HUDEP-2 (cell line): ENCODE measurements at regions not wholly inside any gene's neighbourhood (a gene's known extent, or its start where the extent isn't known, plus 50 kb on each side); places are given as distances from the start of the nearest gene placed in this dataset.

Experiments
- DNase-seq, 76 experiments: peaks; one replicate each; lab custom pipeline; 2025; ENCODE audit not compliant: unreplicated experiment in 76 of 76; lab: John Stamatoyannopoulos, UW

DNA sequence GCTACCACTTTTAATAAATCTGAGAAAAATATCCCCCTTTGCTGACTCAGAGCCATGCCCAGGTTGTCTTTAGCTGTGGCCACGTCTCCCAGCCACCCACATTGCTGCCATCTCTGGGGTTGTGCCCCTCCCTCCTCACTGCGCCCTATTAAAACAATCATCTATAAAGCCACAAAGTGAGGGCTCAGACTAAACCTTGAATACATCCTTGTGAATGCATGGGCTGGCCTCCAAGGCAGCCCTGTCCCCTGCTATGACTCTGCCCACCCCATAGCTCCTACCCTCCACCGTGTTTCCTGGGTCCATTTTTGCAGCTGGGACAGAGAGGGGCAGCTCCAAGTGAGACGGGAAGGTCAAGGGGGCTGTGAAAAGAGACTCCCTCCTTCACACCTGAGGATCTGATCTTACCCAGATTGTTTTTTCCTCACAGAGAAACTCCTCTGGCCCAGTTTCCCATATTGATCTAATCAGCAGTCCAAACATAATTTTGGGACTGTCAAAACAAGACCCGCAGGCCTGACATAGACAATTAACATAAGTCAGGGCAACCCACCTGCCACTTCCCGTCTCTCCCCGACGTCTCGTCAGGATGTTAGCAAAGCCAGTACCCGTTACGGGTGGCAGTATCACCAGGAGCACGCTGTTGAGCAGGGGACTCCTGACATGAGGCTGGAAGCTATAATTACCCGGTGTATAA is 199.0 kb downstream of the KATNAL1 start:
- DNase-seq, result no peak

DNA sequence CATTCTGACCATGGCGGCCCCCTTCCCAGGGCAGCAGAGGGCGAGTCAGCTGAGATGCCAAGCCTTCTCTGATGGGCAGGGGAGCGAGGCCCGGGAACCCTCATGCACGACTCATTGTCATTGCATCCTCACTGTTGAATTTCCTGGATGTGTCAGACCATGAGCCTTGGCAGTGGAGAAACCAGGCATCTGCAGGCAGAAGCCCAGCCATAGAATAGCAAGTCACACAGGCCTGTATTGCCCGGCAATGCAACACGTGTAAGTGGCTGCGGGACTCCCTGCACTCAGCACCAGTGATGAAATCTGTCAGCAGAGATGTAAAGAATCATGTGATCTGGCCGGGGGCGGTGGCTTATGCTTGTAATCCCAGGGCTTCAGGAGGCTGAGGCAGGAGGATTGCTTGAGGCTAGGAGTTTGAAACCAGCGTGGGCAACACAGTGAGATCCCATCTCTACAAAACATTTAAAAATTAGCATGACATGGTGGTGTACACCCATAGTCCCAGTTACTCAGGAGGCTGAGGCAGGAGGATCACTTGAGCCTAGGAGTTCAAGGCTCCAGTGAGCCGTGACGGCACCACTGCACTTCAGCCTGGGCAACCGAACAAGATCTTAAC is 199.7 kb downstream of the KATNAL1 start:
- DNase-seq, result no peak

DNA sequence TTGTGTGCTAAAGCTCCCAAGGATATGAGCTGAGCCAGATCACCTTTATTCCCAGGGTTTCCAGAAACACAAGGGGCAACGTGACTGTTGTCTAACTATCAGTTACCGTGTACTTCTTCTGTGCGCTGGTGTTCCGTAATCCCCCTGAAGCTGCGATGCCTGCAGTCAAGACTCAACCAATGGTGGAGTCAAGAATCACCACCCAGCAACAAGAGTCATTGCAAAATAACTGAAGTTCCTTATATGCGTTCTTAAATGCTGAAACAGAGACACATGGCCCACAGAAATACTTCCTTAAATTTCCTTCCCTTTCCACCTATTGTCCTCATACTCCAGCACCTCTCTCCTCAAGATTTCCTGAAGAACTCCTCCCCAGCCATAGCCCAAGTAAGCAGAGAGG is 200.2 kb downstream of the KATNAL1 start:
- DNase-seq, result no peak

GRCh38 chr13:30105381-30105780 is 202.0 kb downstream of the KATNAL1 start:
- DNase-seq, result no peak

- no peak for DNase-seq
Measured at GRCh38 chr13:30103161-30103840, 204.1 kb downstream of the KATNAL1 start.

DNA sequence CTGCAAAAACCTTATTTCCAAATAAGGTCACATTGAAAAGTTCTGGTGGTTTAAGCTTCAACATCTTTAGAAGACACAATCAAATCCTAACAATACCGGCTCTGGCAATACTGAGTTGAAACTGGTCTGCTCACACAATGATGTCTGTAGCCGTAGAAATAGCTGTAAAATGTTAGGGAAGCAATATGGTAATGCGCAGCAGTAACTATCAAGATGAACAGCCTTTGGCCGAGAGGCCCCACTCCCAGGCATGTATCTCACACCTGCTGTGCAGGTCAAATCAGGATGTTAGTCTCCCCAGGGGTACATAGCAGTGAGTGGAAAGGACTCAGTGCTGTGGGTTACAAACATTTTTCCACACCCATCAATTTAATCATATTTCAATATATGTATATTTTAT is 207.1 kb downstream of the KATNAL1 start:
- DNase-seq, result no peak

- DNase-seq, result no peak
Measured at GRCh38 chr13:30097701-30098100, 209.7 kb downstream of the KATNAL1 start.

DNA sequence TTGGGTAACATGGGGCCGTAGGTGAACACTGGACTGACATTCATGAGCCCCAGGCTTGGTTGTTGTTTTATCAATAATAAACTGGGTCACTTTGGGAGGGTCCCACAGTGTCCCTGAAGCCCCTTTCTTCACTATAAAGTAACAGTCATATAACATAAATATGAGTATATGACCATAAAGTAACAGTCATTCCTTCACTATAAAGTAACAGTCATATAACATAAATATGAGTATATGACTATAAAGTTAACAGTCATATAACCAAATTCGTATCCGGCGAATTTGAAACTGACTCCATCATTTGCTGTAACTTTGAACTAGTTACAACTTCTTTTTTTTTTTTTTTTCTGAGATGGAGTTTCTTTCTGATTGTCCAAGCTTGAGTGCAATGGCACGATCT is 210.3 kb downstream of the KATNAL1 start:
- DNase-seq, result no peak

- no peak for DNase-seq
Measured at GRCh38 chr13:30094015-30094414, 213.3 kb downstream of the KATNAL1 start.

- DNase-seq, result no peak
Measured at GRCh38 chr13:30093236-30093635, 214.1 kb downstream of the KATNAL1 start.

DNA sequence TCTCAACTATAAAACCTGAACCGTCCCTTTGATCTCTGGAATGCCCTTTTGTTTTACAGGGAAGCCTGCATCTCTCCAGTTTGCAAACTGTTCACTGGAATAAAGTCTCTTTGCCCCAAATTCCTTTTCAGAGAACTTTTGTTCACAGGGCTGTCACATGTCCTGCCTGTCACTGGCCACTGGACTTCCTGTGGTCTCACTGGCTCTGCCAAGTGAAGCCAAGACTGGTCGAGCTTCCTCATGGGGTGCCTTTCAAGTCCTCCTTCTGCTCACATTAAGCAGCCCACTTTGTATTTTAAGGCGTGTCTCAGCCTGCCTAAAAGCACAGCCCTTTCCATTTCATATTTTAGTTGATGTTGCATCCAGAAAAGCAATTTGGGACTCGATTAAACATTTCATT is 215.7 kb downstream of the KATNAL1 start:
- DNase-seq, result no peak

- no peak for DNase-seq
Measured at GRCh38 chr13:30091035-30091434, 216.3 kb downstream of the KATNAL1 start.

- no peak for DNase-seq
Measured at GRCh38 chr13:30088312-30088855, 219.0 kb downstream of the KATNAL1 start.

GRCh38 chr13:30085087-30085486 is 222.3 kb downstream of the KATNAL1 start:
- DNase-seq, result no peak

DNA sequence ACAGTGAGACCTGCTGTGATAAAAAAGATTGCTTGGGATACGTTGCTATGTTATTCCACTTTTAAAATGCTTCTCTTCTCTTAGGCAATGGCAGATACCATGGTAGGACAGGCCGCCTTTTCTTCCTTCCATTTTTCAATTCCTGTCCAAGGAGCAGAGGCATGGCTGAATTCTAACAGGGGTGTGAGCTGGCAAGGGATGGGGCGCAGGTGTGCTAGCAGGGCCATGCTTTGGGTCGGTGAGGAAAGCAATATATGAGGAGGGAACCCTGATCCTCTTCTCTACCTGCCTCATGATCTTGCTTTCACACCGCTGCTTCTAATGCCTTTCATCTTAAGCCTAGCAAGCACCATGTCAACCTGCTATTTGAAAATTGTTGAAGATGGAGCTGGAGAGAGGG is 225.0 kb downstream of the KATNAL1 start:
- no peak for DNase-seq

DNA sequence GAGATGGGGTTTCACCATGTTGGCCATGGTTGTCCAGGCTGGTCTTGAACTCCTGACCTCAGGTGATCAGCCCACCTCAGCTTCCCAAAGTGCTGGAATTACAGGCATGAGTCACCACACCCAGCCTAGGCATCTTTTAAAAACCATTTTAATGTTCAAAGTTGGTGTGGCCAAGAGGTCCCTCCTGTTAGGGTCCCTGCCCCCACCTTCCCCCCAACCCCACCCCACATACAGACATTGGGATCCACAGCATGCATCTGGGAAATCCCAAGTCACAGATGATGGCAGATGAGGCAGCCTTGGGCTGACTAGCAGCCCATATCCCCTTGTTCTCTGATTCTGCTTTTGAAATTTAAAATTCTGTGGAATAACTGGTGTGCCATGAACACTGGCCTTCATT is 226.0 kb downstream of the KATNAL1 start:
- DNase-seq, result no peak

GRCh38 chr13:30079501-30079900 is 227.8 kb downstream of the KATNAL1 start:
- no peak for DNase-seq

- DNase-seq, result no peak
Measured at GRCh38 chr13:30078059-30078458, 227.6 kb upstream of the UBL3 start.

DNA sequence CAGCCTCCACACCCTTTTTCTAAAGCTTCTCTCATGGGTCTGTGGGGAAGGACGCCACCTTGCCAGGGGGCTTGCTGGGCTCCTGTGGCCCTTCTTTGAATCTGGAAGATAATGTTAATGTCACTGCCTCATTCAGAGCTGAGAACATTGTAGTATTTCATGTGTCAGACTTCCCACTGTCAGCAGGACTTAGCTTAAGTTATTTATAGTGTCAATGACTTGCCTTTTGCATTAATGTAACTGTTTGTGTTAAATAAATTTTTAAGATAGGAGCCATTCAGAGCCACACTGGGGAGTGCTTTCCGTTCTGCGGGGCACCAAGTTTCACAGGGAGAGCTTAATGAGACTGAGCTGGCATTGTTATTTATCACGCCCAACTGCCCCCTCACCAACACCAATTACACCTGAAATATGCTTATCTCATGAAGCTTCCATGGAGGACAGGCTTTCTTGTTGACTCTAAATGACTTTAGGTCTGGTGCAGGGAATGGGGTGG is 226.9 kb upstream of the UBL3 start:
- no peak for DNase-seq

DNA sequence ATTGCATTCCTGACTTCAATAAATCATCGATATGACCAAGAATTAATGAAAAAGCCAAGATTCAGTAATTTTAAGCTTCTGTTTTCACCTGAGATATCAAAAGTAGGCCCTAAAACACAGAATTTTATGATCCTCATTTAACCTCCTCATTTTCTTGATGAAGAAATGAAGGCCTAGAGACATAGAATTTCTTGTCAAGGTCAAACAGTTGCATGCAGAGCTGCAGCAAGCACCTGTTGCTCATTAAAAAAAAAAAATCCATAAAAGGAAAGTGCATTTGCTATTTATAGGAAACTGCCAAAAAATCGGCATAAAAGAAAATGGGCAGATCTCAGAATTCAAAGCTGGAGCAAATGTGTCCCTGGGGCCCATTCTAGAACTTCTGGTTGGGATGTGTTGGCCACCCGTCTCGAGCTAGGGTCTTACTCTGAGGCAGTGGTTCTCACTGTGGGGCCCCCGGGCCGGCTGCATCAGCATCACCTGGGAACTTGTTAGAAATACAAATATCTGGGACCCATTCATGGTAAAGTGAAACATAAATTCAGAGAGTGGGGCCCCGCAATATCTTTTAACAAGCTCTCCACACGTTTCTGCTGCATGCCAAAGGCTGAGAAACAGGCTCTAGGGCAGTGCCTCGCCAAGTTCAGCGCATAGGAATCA is 224.7 kb upstream of the UBL3 start:
- DNase-seq, result no peak

DNA sequence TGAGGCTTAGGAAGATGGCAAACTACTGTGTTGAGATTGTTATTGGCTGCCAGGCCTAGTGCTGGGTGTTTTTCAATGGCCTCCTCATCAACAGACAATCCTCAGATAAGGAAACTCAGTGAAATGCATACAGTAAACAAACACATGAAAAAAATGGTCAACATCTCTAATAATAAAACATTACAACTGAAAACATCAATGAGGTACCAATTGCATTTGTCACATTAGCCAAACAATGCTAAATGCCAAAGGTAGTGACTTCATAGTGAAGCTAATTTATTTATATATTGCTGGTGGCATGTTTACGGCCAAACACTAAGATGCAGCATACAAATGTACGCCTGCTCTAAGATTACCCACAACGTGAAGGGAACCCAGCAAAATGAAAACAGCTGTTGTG is 224.0 kb upstream of the UBL3 start:
- no peak for DNase-seq
